IMR-90 (cell line): ENCODE measurements at regions not wholly inside any gene's neighbourhood (a gene's known extent, or its start where the extent isn't known, plus 50 kb on each side); places are given as distances from the start of the nearest gene placed in this dataset.

ENCODE experiments used
- ATAC-seq: fragments of 200-7000 bp; cut with Tn5 transposase; 2 replicates; pipeline ENCODE4 v1.9.1; 2020; ENCODE audit warnings: low read depth, mild to moderate bottlenecking, moderate library complexity
- BruUV-seq: library from RNA; stranded (reverse); fragments of 400-500 nt; replicated peaks from 2 replicates; lab custom pipeline; 2021; lab: Mats Ljungman, UMichigan
- CTCF ChIA-PET: fragments of 300-600 bp; formaldehyde crosslinking; extraction: SDS; loops from one replicate; lab custom pipeline; 2021; ENCODE audit warnings: antibody characterized with exemption; lab: Yijun Ruan, JAX
- POLR2A ChIA-PET: fragments of 300-600 bp; sonication (Branson Sonifier 250); formaldehyde crosslinking; loops from one replicate; lab custom pipeline; 2022; ENCODE audit warnings: antibody characterized with exemption; ENCODE audit not compliant: unreplicated experiment; lab: Charles Lee
- DNase-seq: peaks from one replicate; pipeline ENCODE4 v3.0.0; 2013
- H2AFZ ChIP-seq: replicated peaks from 2 replicates; pipeline ENCODE3; 2013; ENCODE audit warnings: low read length, mild to moderate bottlenecking; ENCODE audit not compliant: poor library complexity
- H2AK5ac ChIP-seq: 2 replicates; pipeline ENCODE4 v1.6.1; 2013; ENCODE audit warnings: low read depth, low read length, inconsistent platforms
- H2AK9ac ChIP-seq: replicated peaks from 2 replicates; pipeline ENCODE3; 2013; ENCODE audit warnings: mild to moderate bottlenecking, low read depth, low read length, moderate library complexity; ENCODE audit not compliant: poor library complexity
- H2BK120ac ChIP-seq: 2 replicates; pipeline ENCODE4 v1.6.1; 2013; ENCODE audit warnings: low read depth, low read length, inconsistent platforms
- H2BK15ac ChIP-seq: 3 replicates; pipeline ENCODE4 v1.6.1; 2013; ENCODE audit warnings: low read depth, low read length, inconsistent platforms
- H2BK20ac ChIP-seq: 2 replicates; pipeline ENCODE4 v1.6.1; 2013; ENCODE audit warnings: low read depth, mild to moderate bottlenecking, inconsistent platforms, low read length, moderate library complexity
- H2BK5ac ChIP-seq: 2 replicates; pipeline ENCODE4 v1.6.1; 2013; ENCODE audit warnings: mild to moderate bottlenecking, low read depth, low read length, inconsistent platforms; ENCODE audit not compliant: poor library complexity, severe bottlenecking
- H3K14ac ChIP-seq: replicated peaks from 2 replicates; pipeline ENCODE4 v1.6.1; 2013; ENCODE audit warnings: low read depth, low read length, inconsistent platforms
- H3K18ac ChIP-seq: 2 replicates; pipeline ENCODE4 v1.6.1; 2013; ENCODE audit warnings: low read depth, low read length, control low read depth
- H3K23ac ChIP-seq: 2 replicates; pipeline ENCODE4 v1.6.1; 2013; ENCODE audit warnings: low read depth, low read length, inconsistent platforms
- H3K27ac ChIP-seq: 2 replicates; pipeline ENCODE4 v1.5.1; 2013; ENCODE audit warnings: mild to moderate bottlenecking, control low read depth, low read length; ENCODE audit not compliant: insufficient read depth
- H3K27me3 ChIP-seq: 2 replicates; pipeline ENCODE4 v1.6.1; 2013; ENCODE audit warnings: low read length; ENCODE audit not compliant: control insufficient read depth, insufficient read depth
- H3K36me3 ChIP-seq: 2 replicates; pipeline ENCODE4 v1.6.1; 2013; ENCODE audit warnings: low read length, mixed read lengths; ENCODE audit not compliant: control insufficient read depth, insufficient read depth
- H3K4ac ChIP-seq: 2 replicates; pipeline ENCODE4 v1.6.1; 2013; ENCODE audit warnings: low read depth, low read length, inconsistent platforms
- H3K4me1 ChIP-seq: 2 replicates; pipeline ENCODE4 v1.6.1; 2013; ENCODE audit warnings: low read length, mixed read lengths; ENCODE audit not compliant: control insufficient read depth, insufficient read depth
- H3K4me2 ChIP-seq: 2 replicates; pipeline ENCODE4 v1.6.1; 2013; ENCODE audit warnings: low read depth, mild to moderate bottlenecking, control low read depth, low read length, moderate library complexity
- H3K4me3 ChIP-seq: 2 replicates; pipeline ENCODE4 v1.5.1; 2013; ENCODE audit warnings: low read depth, mild to moderate bottlenecking, control low read depth, low read length, moderate library complexity; ENCODE audit not compliant: insufficient read depth
- H3K56ac ChIP-seq: 2 replicates; pipeline ENCODE4 v1.6.1; 2013; ENCODE audit warnings: low read length, inconsistent platforms; ENCODE audit not compliant: insufficient read depth; ENCODE audit errors: extremely low read depth
- H3K79me1 ChIP-seq, 2 experiments: 2 replicates each; pipeline ENCODE4 v1.6.1; 2013; ENCODE audit warnings: low read length in 2 of 2, inconsistent platforms in 1 of 2, low read depth in 1 of 2
- H3K9ac ChIP-seq: 2 replicates; pipeline ENCODE4 v1.6.1; 2013; ENCODE audit warnings: low read depth, low read length, control low read depth
- H3K9me1 ChIP-seq: 2 replicates; pipeline ENCODE4 v1.6.1; 2013; ENCODE audit warnings: low read length, inconsistent platforms; ENCODE audit not compliant: insufficient read depth
- H3K9me3 ChIP-seq: 2 replicates; pipeline ENCODE4 v1.6.1; 2013; ENCODE audit warnings: low read length; ENCODE audit not compliant: control insufficient read depth, insufficient read depth
- H4K20me1 ChIP-seq: 2 replicates; pipeline ENCODE4 v1.6.1; 2013; ENCODE audit warnings: low read length, inconsistent platforms; ENCODE audit not compliant: insufficient read depth
- H4K5ac ChIP-seq: 2 replicates; pipeline ENCODE4 v1.6.1; 2013; ENCODE audit warnings: mild to moderate bottlenecking, low read depth, low read length, control low read depth
- H4K8ac ChIP-seq, 2 experiments: 2 replicates each; pipeline ENCODE4 v1.6.1; 2013; ENCODE audit warnings: low read depth in 2 of 2, low read length in 2 of 2, control low read depth in 1 of 2, inconsistent platforms in 1 of 2
- H4K91ac ChIP-seq: 2 replicates; pipeline ENCODE4 v1.6.1; 2013; ENCODE audit warnings: low read depth, low read length, inconsistent platforms; ENCODE audit not compliant: insufficient read depth
- BHLHE40 ChIP-seq: fragments of 150-350 bp; IDR thresholded peaks from 2 replicates; pipeline ENCODE4 v1.6.1; 2016; ENCODE audit warnings: mild to moderate bottlenecking, low read depth, low read length
- CEBPB ChIP-seq: IDR thresholded peaks from 2 replicates; pipeline ENCODE4 v1.6.1; 2012; ENCODE audit warnings: low read depth, low read length, improper control_type of control experiment
- CHD1 ChIP-seq: IDR thresholded peaks from 2 replicates; pipeline ENCODE4 v1.6.1; 2012; ENCODE audit warnings: low read depth, low read length, improper control_type of control experiment
- ELK1 ChIP-seq: fragments of 150-350 bp; IDR thresholded peaks from 2 replicates; pipeline ENCODE4 v1.6.1; 2016; ENCODE audit warnings: low read depth, mild to moderate bottlenecking, low read length, moderate library complexity, borderline replicate concordance
- FOS ChIP-seq: fragments of 150-350 bp; IDR thresholded peaks from 2 replicates; pipeline ENCODE4 v1.6.1; 2016; ENCODE audit warnings: low read depth, low read length
- MAZ ChIP-seq: IDR thresholded peaks from 2 replicates; pipeline ENCODE4 v1.6.1; 2012; ENCODE audit warnings: low read depth, mild to moderate bottlenecking, low read length, improper control_type of control experiment, moderate library complexity, borderline replicate concordance
- MXI1 ChIP-seq: IDR thresholded peaks from 2 replicates; pipeline ENCODE4 v1.6.1; 2012; ENCODE audit warnings: low read depth, mild to moderate bottlenecking, low read length, moderate library complexity, borderline replicate concordance
- NFE2L2 ChIP-seq: fragments of 150-350 bp; IDR thresholded peaks from 2 replicates; pipeline ENCODE4 v1.6.1; 2016; ENCODE audit warnings: low read depth, mild to moderate bottlenecking, low read length
- POLR2A ChIP-seq: IDR thresholded peaks from 2 replicates; pipeline ENCODE4 v1.6.1; 2012; ENCODE audit warnings: mild to moderate bottlenecking, low read depth, low read length
- RFX5 ChIP-seq: IDR thresholded peaks from 2 replicates; pipeline ENCODE4 v1.8.0; 2012; ENCODE audit warnings: low read depth, mild to moderate bottlenecking, low read length, moderate library complexity
- SMC3 ChIP-seq: fragments of 150-350 bp; IDR thresholded peaks from 2 replicates; pipeline ENCODE4 v1.6.1; 2016; ENCODE audit warnings: low read depth, mild to moderate bottlenecking, antibody characterized with exemption, low read length, moderate library complexity
- WGBS, 2 experiments: methylation state at CpG; one replicate each; pipeline versions ENCODE4 v1.1.5 to v1.1.7; 2013; ENCODE audit warnings: missing lambda C conversion rate in 2 of 2; ENCODE audit not compliant: insufficient read length in 1 of 2; ENCODE audit errors: extremely low coverage in 2 of 2; 5-methylcytosine and 5-hydroxymethylcytosine counted together
- dilution Hi-C: fragments of 300-500 bp; cut with HindIII; formaldehyde crosslinking; loops from one replicate; pipeline ENCODE4 v1.14.3; 2018; ENCODE audit warnings: low sequenced_read_pairs; ENCODE audit not compliant: unreplicated experiment
- in situ Hi-C: fragments of 300-500 bp; cut with MboI; formaldehyde crosslinking; loops from 3 replicates; pipeline ENCODE4 v1.14.3; 2019; ENCODE audit warnings: low sequenced_read_pairs, inconsistent platforms, mixed read lengths
- intact Hi-C: fragments of 100-400 bp; cut with micrococcal nuclease; formaldehyde crosslinking; loops from 2 replicates; pipeline ENCODE4 v1.10.0; 2022
- TF ChIP-seq, protein P1 (sequence below): conservative IDR thresholded peaks from 2 replicates; pipeline ENCODE4 v1.5.1; 2012; ENCODE audit warnings: mild to moderate bottlenecking, low read depth, low read length, improper control_type of control experiment

DNA sequence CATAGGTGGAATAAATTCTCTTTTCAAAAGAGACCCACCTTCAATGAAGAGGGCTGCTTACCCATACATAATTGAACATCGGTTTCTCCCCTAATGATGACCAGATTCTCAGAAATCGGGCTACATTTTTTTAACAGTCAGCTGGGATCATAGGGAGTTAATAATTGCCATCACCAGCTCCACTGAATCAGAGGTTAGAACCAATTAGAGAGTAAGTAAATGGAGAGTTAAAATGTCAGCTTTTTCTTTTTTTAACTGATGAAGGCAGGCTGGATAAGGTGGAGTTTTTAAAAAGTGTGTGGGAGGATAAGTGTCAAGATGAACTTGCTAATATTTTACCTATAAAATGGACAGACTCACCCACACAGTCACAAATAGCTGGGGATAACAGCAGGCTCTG, 584.5 kb upstream of the NR3C2 start:
- Histone ChIP-seq H4K91ac (no peak overlapping the region), H2BK20ac (no peak overlapping the region), H3K18ac (no peak overlapping the region), H4K20me1 (no peaks in the 10 kb centered on the region), H2AK9ac (no peak overlapping the region), H3K4me2 (no peak overlapping the region), H4K8ac (no peak overlapping the region), H3K56ac (no peak overlapping the region), H2BK5ac (no peak overlapping the region), H3K23ac (no peak overlapping the region), H3K9ac (no peak overlapping the region), H4K5ac (no peak overlapping the region), H3K4me3 (no peak overlapping the region), H3K14ac (no peak overlapping the region), H3K27ac (no peak overlapping the region), H2AFZ (no peak overlapping the region), H3K79me1 (no peaks in the 10 kb centered on the region), H3K4ac (no peak overlapping the region), H2BK15ac (no peak overlapping the region), H3K9me3 (no peaks in the 10 kb centered on the region), H3K9me1 (no peaks in the 10 kb centered on the region; the same call in 1 of the 2 replicates), H3K36me3 (no peaks in the 10 kb centered on the region), H2AK5ac (no peak overlapping the region), H3K27me3 (no peaks in the 10 kb centered on the region), H2BK120ac (no peak overlapping the region), H3K4me1 (peaks cover 2% of the 10 kb centered on the region; the same call in 1 of the 2 replicates)
- no TSS peak for BruUV-seq
- ChIA-PET POLR2A (no interaction called here), CTCF (no interaction called here)
- in situ Hi-C loops (no loop called here), dilution Hi-C loops (no loop called here), intact Hi-C loops (no loop called here)
- DNase-seq (no peak), ATAC-seq (no peak)
- TF ChIP-seq SMC3 (no peak), NFE2L2 (no peak), CEBPB (no peak), ELK1 (no peak), FOS (no peak), MAZ (no peak), BHLHE40 (no peak), MXI1 (no peak), CHD1 (no peak), POLR2A (no peak), RFX5 (no peak)
- TF ChIP-seq, protein P1, sequence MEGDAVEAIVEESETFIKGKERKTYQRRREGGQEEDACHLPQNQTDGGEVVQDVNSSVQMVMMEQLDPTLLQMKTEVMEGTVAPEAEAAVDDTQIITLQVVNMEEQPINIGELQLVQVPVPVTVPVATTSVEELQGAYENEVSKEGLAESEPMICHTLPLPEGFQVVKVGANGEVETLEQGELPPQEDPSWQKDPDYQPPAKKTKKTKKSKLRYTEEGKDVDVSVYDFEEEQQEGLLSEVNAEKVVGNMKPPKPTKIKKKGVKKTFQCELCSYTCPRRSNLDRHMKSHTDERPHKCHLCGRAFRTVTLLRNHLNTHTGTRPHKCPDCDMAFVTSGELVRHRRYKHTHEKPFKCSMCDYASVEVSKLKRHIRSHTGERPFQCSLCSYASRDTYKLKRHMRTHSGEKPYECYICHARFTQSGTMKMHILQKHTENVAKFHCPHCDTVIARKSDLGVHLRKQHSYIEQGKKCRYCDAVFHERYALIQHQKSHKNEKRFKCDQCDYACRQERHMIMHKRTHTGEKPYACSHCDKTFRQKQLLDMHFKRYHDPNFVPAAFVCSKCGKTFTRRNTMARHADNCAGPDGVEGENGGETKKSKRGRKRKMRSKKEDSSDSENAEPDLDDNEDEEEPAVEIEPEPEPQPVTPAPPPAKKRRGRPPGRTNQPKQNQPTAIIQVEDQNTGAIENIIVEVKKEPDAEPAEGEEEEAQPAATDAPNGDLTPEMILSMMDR, result no peak
- WGBS, 2 experiments, result no CpG with 5 or more reads among the region's 2 CpGs
